GM18505 (cell line): ENCODE measurements at regions not wholly inside any gene's neighbourhood (a gene's known extent, or its start where the extent isn't known, plus 50 kb on each side); places are given as distances from the start of the nearest gene placed in this dataset.

Experiments
- ATAC-seq: cut with Tn5 transposase; IDR thresholded peaks from one replicate; pipeline ENCODE4 v1.9.1; 2021; ENCODE audit not compliant: unreplicated experiment
- POLR2A ChIP-seq: IDR thresholded peaks from 4 replicates; pipeline ENCODE4 v1.6.1; 2011; ENCODE audit warnings: borderline replicate concordance; ENCODE audit not compliant: insufficient read depth, insufficient read length; ENCODE audit errors: extremely low read depth

- TF ChIP-seq POLR2A = no peak
- ATAC-seq = no peak
Measured at GRCh38 chr7:153518201-153518984, 533.8 kb upstream of the DPP6 start.

- no peak for ATAC-seq
- no peak for TF ChIP-seq POLR2A
Measured at GRCh38 chr7:153521370-153521769, 530.8 kb upstream of the DPP6 start.

GRCh38 chr7:153522261-153522660 is 529.9 kb upstream of the DPP6 start:
- no peak for ATAC-seq

GRCh38 chr7:153523320-153524015 is 528.7 kb upstream of the DPP6 start:
- no peak for ATAC-seq
- no peak for TF ChIP-seq POLR2A

More at GRCh38 chr7:153522261-153522660, 529.9 kb upstream of the DPP6 start:
- no peak for TF ChIP-seq POLR2A

- TF ChIP-seq POLR2A = no peak
- no peak for ATAC-seq
Measured at GRCh38 chr7:153524070-153524601, 528.1 kb upstream of the DPP6 start.

GRCh38 chr7:153529100-153529499 is 523.1 kb upstream of the DPP6 start:
- no peak for ATAC-seq
- TF ChIP-seq POLR2A = no peak

- no peak for TF ChIP-seq POLR2A
- no peak for ATAC-seq
Measured at GRCh38 chr7:153529651-153530165, 522.5 kb upstream of the DPP6 start.

- no peak for ATAC-seq
- no peak for TF ChIP-seq POLR2A
Measured at GRCh38 chr7:153530441-153530840, 521.8 kb upstream of the DPP6 start.

- no peak for ATAC-seq
- no peak for TF ChIP-seq POLR2A
Measured at GRCh38 chr7:153532326-153532725, 519.9 kb upstream of the DPP6 start.

GRCh38 chr7:153537271-153537670 is 514.9 kb upstream of the DPP6 start:
- no peak for ATAC-seq
- TF ChIP-seq POLR2A = no peak

- no peak for ATAC-seq
Measured at GRCh38 chr7:153541903-153542302, 510.3 kb upstream of the DPP6 start.

GRCh38 chr7:153543232-153543631 is 509.0 kb upstream of the DPP6 start:
- no peak for TF ChIP-seq POLR2A
- ATAC-seq = no peak

More at GRCh38 chr7:153541903-153542302, 510.3 kb upstream of the DPP6 start:
- no peak for TF ChIP-seq POLR2A

- no peak for TF ChIP-seq POLR2A
- ATAC-seq = no peak
Measured at GRCh38 chr7:153550173-153550572, 502.0 kb upstream of the DPP6 start.
